ENCODE measurements at regions not wholly inside any gene's neighbourhood (a gene's known extent, or its start where the extent isn't known, plus 50 kb on each side); places are given as distances from the start of the nearest gene placed in this dataset.

DNA sequence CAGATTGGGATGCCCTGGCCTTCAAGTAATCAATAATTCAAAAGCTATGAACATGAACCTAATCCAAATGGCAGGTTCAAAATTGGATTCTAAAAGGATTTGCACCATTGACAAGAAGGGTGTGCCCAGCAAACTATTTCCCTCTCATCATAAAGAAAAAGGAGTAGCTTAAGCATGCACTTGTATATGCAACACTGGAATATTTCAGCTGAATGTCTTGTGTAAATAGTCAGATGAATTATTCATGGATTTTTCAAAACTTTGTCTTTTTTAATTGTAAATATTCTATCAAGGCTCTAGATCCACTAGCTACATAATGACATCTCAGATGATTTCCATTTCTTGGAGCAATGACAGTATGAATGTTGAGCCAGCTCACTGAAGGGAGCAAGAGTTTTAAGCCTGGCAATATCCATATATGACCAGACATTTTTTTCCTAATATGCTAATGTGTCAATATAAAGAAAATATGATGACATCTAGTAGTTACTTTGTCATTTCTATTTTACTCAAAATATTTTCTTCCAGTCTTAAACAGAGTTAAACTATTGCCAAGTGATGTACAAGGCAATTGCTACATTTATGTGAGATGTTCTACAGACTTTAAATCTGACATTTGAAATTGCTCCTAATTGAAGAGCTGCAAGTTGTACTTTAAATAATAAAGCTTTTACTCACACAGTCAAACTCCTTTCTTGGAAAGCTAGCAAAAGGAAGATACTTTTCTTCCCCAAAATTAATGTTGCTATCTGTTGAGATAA, 230.5 kb upstream of the AGTR1 start:
- H3K4me1 ChIP-seq: no peaks in the 10 kb centered on the region
- H3K9me3 ChIP-seq: no peaks in the 10 kb centered on the region
- no peak for TF ChIP-seq POLR2A (IDR thresholded peaks at IDR 0.05)
- TF ChIP-seq, protein P1, sequence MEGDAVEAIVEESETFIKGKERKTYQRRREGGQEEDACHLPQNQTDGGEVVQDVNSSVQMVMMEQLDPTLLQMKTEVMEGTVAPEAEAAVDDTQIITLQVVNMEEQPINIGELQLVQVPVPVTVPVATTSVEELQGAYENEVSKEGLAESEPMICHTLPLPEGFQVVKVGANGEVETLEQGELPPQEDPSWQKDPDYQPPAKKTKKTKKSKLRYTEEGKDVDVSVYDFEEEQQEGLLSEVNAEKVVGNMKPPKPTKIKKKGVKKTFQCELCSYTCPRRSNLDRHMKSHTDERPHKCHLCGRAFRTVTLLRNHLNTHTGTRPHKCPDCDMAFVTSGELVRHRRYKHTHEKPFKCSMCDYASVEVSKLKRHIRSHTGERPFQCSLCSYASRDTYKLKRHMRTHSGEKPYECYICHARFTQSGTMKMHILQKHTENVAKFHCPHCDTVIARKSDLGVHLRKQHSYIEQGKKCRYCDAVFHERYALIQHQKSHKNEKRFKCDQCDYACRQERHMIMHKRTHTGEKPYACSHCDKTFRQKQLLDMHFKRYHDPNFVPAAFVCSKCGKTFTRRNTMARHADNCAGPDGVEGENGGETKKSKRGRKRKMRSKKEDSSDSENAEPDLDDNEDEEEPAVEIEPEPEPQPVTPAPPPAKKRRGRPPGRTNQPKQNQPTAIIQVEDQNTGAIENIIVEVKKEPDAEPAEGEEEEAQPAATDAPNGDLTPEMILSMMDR (IDR thresholded peaks at IDR 0.05 in 4 of 5, conservative IDR thresholded peaks at IDR 0.05 in 1 of 5): no peak
- no peaks in the 10 kb centered on the region for H3K27me3 ChIP-seq
- in situ Hi-C loops (cut with MboI; ENCODE audit: low sequenced_read_pairs in 4 of 4): no loop called here
- DNase-seq (no peak), ATAC-seq (no peak)
- intact Hi-C loops (cut with DNase I; ENCODE audit: low total_unique reads): no loop called here
- no peak overlapping the region for H3K4me3 ChIP-seq
- H3K27ac ChIP-seq: no peak overlapping the region
- no peaks in the 10 kb centered on the region for H3K36me3 ChIP-seq

DNA sequence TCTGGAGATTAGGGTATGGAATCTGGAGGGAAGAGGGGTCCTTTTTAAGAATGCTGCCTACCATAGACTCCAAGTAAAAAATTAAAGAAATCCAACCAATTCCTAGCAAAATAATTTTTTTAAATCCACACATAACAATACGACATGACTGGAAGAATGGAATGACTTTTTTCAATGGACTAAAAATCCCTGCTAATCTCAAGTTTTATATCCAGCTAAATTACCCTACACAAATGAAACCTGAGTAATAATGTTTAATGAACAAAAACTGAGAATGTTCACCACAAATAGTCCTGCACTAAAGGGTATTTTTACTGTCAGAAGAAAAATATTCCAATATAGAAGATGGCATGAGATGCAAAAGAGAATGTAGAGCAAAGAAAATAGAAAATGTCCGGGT, 220.3 kb upstream of the AGTR1 start:
- no peaks in the 10 kb centered on the region for H3K4me1 ChIP-seq
- ATAC-seq (no peak), DNase-seq (no peak)
- no peak overlapping the region for H3K4me3 ChIP-seq
- H3K36me3 ChIP-seq: no peaks in the 10 kb centered on the region
- in situ Hi-C loops (cut with MboI; ENCODE audit: low sequenced_read_pairs in 4 of 4): no loop called here
- no peak overlapping the region for H3K27ac ChIP-seq
- H3K9me3 ChIP-seq: no peaks in the 10 kb centered on the region
- intact Hi-C loops (cut with DNase I; ENCODE audit: low total_unique reads): no loop called here
- H3K27me3 ChIP-seq: no peaks in the 10 kb centered on the region
- TF ChIP-seq, protein P1 (IDR thresholded peaks at IDR 0.05 in 4 of 5, conservative IDR thresholded peaks at IDR 0.05 in 1 of 5): no peak
- TF ChIP-seq POLR2A (IDR thresholded peaks at IDR 0.05): no peak

DNA sequence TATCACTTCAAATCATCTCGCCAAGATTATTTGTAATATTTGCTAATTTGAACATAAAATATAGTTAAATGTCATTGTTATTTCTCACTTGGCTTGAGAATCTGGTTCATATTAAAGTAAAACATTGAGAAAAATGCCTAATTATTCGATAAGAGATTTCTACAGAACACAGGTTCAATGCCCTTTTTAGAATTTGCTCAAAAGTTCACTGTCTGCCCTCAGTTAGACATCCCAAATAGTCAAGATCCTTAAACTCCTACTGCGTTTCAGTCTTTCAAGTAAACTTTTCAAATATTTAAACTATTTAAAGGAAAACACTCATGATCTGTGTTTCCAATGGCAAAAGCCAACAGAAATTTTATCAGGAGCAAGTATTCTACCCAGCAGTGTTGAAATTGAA, 204.1 kb upstream of the AGTR1 start:
- Histone ChIP-seq H3K27ac (no peak overlapping the region), H3K27me3 (no peaks in the 10 kb centered on the region), H3K9me3 (no peaks in the 10 kb centered on the region), H3K4me3 (no peak overlapping the region), H3K36me3 (no peaks in the 10 kb centered on the region), H3K4me1 (no peaks in the 10 kb centered on the region)
- DNase-seq (no peak), ATAC-seq (no peak)
- in situ Hi-C loops (cut with MboI; ENCODE audit: low sequenced_read_pairs in 4 of 4): no loop called here
- no peak for TF ChIP-seq POLR2A (IDR thresholded peaks at IDR 0.05)
- TF ChIP-seq, protein P1 (IDR thresholded peaks at IDR 0.05 in 4 of 5, conservative IDR thresholded peaks at IDR 0.05 in 1 of 5): no peak
- intact Hi-C loops (cut with DNase I; ENCODE audit: low total_unique reads): no loop called here

DNA sequence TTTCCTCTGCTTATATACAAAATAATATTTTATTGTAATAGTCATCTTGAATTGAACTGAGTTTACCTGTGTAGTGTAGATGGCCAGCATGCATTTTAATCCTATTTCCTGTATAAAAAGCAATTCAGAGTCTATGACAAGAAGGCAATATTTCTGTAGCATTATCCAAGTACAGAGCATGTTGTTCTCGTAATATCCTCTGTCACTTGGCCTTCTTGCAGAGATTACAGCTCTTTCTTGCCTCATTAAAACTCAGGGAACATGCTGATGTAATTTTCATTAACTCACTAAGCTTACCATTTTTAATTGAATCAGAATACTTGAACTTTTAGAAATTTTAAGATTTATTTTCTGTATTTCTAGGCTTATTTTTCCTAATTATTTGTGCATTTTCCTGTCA, 203.3 kb upstream of the AGTR1 start:
- TF ChIP-seq, protein P1 (IDR thresholded peaks at IDR 0.05 in 4 of 5, conservative IDR thresholded peaks at IDR 0.05 in 1 of 5): no peak
- no peak for TF ChIP-seq POLR2A (IDR thresholded peaks at IDR 0.05)
- DNase-seq (no peak), ATAC-seq (no peak)
- intact Hi-C loops (cut with DNase I; ENCODE audit: low total_unique reads): no loop called here
- H3K4me3 ChIP-seq: no peak overlapping the region
- H3K4me1 ChIP-seq: no peaks in the 10 kb centered on the region
- H3K9me3 ChIP-seq: no peaks in the 10 kb centered on the region
- H3K27me3 ChIP-seq: no peaks in the 10 kb centered on the region
- no peaks in the 10 kb centered on the region for H3K36me3 ChIP-seq
- H3K27ac ChIP-seq: no peak overlapping the region
- in situ Hi-C loops (cut with MboI; ENCODE audit: low sequenced_read_pairs in 4 of 4): no loop called here

DNA sequence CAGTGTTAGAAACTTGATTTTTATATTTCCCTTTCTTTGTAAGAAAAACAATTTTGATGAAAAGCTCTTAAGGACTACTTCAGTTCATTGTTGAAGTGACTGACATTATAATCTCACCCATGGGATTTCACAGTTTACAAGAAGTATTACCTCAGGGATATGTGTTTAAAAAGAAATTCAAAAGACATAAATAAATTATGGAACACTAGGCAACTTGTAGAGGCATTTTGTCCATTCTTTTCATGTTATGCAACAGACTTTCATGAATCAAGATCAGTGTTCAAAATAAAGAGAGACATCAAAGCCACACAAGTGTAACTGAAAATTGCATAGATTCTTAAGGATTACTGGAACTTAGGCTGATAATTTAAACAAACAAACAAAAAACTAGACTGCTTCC, 196.8 kb upstream of the AGTR1 start:
- intact Hi-C loops (cut with DNase I; ENCODE audit: low total_unique reads) (no loop called here), in situ Hi-C loops (cut with MboI; ENCODE audit: low sequenced_read_pairs in 4 of 4) (no loop called here)
- Histone ChIP-seq H3K9me3 (no peaks in the 10 kb centered on the region), H3K4me3 (no peak overlapping the region), H3K27ac (no peak overlapping the region), H3K4me1 (no peaks in the 10 kb centered on the region), H3K27me3 (no peaks in the 10 kb centered on the region), H3K36me3 (no peaks in the 10 kb centered on the region)
- TF ChIP-seq, protein P1 (IDR thresholded peaks at IDR 0.05 in 4 of 5, conservative IDR thresholded peaks at IDR 0.05 in 1 of 5): no peak
- no peak for TF ChIP-seq POLR2A (IDR thresholded peaks at IDR 0.05)
- ATAC-seq (peak in 1 of 2 donors; percentile 30), DNase-seq (no peak)
